ENCODE measurements at regions not wholly inside any gene's neighbourhood (a gene's known extent, or its start where the extent isn't known, plus 50 kb on each side); places are given as distances from the start of the nearest gene placed in this dataset.

DNA sequence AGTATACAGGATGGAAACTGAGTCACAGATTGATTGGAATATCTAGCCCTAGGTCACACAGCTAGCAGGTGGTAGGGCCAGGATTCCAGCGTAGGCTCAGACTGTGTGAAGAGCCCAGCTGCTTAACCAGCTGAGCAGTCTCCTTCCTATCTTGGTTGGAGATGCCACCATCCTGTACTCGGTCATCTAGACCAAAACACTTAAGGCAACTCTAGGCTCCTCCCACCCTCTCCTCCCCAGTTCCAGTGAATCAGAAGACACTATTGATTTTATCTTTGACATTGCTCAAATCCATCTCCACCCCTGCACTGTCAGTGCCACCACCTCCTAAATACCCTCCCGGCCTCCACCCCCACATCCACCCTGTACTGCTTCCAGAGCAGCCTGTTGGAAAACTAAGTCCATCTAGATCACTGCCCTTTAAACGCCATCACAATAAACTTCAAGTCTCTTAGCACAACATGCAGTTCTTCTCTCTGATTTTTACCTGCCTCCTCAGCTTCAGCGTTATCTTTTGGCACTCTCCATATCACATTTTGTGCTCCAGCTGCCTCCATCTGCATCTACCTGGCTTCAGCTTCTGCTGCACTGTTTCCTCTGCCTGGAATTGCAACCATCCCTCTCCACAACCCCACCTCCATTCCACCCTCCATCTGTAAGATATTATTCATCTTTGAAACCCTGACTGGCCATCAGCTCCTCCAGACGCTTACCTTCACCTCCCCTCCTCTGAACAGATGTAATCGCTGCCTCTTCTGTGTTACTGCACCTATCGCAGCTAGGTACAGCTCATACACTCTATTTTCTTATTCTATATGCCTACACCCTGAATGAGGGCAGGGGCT is 86.8 kb upstream of the ACP3 start:
- H3K4me3 ChIP-seq (replicated peaks; ENCODE audit: low read depth, low read length) = no peak overlapping the region
- no peak for TF ChIP-seq CTCF (IDR thresholded peaks at IDR 0.05; ENCODE audit: low read length, missing control alignments)
- DNase-seq (ENCODE audit: low read depth) = no peak

GRCh38 chr3:132231633-132232032 is 85.6 kb upstream of the ACP3 start:
- H3K4me3 ChIP-seq (replicated peaks; ENCODE audit: low read depth, low read length) = no peak overlapping the region
- no peak for TF ChIP-seq CTCF (IDR thresholded peaks at IDR 0.05; ENCODE audit: low read length, missing control alignments)
- DNase-seq (ENCODE audit: low read depth) = peak; percentile 58

DNA sequence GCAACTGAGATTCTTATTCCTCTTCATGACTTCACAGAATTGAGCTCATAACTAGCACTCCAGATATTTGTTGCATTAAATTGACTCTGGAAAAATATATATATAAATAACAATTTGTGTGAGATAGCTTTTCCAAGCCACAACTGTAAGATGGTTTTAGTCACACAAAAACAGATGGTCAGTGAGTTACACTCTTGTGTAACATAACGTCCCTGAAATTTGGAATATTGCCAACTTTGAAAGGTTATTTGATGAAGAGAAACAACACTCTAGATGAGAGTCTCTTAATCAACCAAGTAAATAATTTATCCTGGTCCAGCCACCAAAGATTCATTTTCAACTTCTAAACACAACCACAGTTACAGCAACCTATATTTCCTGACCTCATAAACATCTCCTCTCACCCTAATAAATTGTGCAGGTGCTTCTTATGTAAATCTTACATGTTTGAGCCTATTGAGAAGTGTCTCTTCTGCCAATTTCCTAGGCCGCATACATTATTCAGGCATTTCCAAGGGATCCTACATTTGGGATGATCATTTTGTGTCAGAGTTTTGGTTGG is 84.9 kb upstream of the ACP3 start:
- DNase-seq (ENCODE audit: low read depth) = peak; percentile 14
- TF ChIP-seq CTCF (IDR thresholded peaks at IDR 0.05; ENCODE audit: low read length, missing control alignments) = no peak
- no peak overlapping the region for H3K4me3 ChIP-seq (replicated peaks; ENCODE audit: low read depth, low read length)

- TF ChIP-seq CTCF (IDR thresholded peaks at IDR 0.05; ENCODE audit: low read length, missing control alignments) = no peak
- no peak overlapping the region for H3K4me3 ChIP-seq (replicated peaks; ENCODE audit: low read depth, low read length)
- no peak for DNase-seq (ENCODE audit: low read depth)
These were observed 80.2 kb upstream of the ACP3 start for GRCh38 chr3:132236701-132237651.

DNA sequence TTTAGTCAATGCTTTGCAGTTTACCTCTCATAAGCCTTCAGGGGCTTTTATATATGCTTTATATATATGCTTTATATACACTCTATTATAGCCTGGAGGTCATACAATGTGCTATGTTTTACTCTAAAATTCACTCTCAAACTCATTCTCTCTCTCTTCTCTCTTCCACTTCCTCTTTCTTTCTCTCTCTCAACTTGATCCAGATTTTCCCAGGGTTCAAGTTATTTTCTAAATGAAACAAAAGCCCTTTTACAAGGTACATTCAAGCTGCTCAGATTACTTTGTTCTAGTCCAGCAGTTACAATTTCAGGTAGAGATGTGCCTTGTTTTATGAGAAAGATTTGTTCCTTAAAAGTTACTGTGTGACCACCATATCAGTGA is 79.6 kb upstream of the ACP3 start:
- H3K4me3 ChIP-seq (replicated peaks; ENCODE audit: low read depth, low read length) = no peak overlapping the region
- no peak for TF ChIP-seq CTCF (IDR thresholded peaks at IDR 0.05; ENCODE audit: low read length, missing control alignments)
- DNase-seq (ENCODE audit: low read depth) = no peak

DNA sequence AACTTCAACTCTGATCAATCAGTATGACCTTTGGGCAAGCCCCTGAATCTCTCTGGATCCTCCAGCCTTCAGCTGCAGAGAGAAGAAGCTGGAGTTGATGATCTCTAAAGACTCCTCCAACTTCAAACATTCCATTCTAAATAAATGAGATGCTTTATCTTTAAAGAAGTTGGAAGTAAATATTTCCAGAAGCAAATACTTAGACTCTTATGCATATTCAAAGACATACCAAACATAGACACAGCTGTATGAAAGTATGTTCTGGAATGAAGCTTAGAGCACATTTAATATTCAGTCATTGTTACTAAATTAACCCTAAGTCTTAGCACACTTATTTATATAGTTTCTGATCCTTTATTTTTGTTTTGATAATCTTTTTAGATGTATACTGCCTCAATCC is 77.6 kb upstream of the ACP3 start:
- H3K4me3 ChIP-seq (replicated peaks; ENCODE audit: low read depth, low read length) = no peak overlapping the region
- no peak for DNase-seq (ENCODE audit: low read depth)
- TF ChIP-seq CTCF (IDR thresholded peaks at IDR 0.05; ENCODE audit: low read length, missing control alignments) = no peak
